LNCAP (cell line): ENCODE measurements at regions not wholly inside any gene's neighbourhood (a gene's known extent, or its start where the extent isn't known, plus 50 kb on each side); places are given as distances from the start of the nearest gene placed in this dataset.

Experiments used
- TF ChIP-seq, protein P1 (sequence below): fragments of 450-650 bp; IDR thresholded peaks from 2 replicates; pipeline ENCODE4 v1.5.1; 2017; ENCODE audit warnings: mild to moderate bottlenecking

DNA sequence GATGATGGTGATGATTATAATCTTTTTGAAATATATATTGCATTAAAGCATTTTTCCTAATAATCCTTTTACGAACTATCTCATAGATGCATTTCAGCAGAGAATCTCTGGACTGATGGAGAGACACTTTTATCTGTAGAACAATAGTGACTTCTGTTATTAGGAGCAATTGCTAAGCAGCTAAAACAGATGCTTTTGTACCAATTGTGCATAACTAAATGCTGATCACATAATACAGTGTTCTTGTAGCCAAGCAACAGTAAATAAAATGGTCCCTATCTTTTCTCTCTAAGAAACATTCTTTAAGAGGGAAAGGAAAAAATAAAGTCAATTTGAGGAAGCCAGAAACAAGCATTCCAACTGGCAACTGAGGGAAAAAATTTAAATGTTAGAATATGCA, 405.8 kb upstream of the GOLIM4 start:
- TF ChIP-seq, protein P1, sequence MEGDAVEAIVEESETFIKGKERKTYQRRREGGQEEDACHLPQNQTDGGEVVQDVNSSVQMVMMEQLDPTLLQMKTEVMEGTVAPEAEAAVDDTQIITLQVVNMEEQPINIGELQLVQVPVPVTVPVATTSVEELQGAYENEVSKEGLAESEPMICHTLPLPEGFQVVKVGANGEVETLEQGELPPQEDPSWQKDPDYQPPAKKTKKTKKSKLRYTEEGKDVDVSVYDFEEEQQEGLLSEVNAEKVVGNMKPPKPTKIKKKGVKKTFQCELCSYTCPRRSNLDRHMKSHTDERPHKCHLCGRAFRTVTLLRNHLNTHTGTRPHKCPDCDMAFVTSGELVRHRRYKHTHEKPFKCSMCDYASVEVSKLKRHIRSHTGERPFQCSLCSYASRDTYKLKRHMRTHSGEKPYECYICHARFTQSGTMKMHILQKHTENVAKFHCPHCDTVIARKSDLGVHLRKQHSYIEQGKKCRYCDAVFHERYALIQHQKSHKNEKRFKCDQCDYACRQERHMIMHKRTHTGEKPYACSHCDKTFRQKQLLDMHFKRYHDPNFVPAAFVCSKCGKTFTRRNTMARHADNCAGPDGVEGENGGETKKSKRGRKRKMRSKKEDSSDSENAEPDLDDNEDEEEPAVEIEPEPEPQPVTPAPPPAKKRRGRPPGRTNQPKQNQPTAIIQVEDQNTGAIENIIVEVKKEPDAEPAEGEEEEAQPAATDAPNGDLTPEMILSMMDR = no peak

DNA sequence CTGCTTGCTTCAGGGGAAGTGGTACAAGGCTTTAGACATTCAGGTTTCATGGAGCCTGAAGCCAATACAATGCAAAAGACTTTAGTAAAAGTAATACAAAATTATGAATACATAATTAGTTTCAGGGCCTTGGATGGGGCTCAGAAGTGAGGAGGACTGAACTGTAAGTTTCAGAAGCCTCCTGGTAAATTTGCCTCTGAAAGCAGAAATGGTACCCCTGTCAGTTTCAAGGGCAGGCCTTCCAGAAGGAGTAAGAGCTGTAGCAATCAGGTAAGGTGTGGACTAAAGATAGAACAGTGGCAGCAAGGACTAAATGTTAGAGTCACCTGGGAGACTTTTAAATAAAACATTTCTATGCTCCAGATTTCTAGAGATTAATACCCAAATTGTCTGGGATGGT, 402.5 kb upstream of the GOLIM4 start:
- TF ChIP-seq, protein P1 = no peak

DNA sequence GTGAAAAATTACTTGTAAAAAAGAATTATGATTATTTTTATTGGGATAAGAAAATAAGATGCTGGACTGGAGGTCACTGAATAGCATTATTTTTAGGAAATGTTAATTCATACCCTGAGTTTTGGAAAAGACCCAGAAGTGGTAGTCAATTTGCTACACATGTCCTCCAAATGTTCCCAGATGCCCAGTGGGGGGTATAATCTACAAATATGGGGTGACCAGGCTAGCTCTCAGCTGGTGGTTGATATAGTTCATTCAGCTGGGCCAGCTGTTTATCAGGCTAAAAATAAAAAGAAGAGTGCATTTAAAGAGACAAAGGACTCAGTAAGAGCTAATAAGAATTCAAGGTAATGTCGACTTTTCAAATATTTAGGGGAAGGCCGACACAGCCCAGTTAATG, 402.0 kb upstream of the GOLIM4 start:
- TF ChIP-seq, protein P1 = no peak

DNA sequence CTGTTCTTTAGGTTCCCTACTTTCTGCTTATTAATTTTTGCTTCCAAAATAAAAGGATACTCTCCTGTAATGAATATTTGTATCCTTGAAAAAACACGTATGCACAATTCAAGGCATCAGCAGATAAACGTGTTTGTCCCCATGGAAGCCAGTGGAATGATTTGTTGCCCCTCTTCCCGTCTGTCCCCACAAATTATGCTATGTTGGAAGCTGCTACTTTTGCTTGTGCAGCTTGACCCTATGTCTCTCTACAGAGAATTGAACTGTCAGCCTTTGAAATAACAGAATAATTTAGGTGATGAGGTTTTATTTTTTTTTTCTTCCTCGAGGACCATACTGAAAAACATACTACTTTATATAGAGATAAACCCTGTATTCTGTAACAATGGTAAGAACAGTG, 401.5 kb upstream of the GOLIM4 start:
- TF ChIP-seq, protein P1 = no peak

DNA sequence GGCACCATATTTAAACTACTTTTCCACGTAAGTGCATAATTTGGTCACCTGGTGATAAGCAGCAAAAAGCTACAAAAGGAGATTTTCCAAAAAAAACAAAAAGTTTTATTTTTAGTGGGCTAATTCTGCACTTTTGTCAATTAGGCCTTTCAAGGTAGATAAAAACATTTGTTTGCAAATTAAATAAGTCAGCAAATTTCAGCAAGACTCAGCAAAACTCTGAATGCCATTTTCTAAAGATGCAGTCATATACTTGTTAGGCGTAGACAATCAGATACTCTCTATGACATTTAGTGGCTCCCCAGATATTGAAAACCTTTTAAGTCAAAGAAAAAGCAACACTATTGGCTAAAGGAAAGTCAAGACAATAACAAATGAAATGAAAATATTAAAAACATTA, 400.2 kb upstream of the GOLIM4 start:
- TF ChIP-seq, protein P1 = no peak

DNA sequence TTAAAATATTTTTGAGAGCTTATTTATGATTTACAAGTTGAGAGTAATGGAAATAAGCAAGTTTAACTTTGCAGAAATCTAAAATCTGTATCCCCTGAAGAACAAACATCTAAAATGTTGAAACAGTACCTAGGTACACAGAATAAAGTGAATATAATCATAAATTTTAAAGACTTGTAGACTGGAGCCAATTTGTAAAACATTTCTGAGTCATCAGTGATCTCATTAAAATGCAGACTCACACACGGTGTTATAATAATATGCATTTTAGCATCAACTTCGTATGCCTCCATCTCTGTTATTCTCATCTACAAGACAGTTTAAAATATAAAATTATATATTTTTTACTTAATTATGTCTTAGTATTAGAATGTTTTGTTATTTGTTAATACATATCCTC, 399.5 kb upstream of the GOLIM4 start:
- TF ChIP-seq, protein P1 = no peak

DNA sequence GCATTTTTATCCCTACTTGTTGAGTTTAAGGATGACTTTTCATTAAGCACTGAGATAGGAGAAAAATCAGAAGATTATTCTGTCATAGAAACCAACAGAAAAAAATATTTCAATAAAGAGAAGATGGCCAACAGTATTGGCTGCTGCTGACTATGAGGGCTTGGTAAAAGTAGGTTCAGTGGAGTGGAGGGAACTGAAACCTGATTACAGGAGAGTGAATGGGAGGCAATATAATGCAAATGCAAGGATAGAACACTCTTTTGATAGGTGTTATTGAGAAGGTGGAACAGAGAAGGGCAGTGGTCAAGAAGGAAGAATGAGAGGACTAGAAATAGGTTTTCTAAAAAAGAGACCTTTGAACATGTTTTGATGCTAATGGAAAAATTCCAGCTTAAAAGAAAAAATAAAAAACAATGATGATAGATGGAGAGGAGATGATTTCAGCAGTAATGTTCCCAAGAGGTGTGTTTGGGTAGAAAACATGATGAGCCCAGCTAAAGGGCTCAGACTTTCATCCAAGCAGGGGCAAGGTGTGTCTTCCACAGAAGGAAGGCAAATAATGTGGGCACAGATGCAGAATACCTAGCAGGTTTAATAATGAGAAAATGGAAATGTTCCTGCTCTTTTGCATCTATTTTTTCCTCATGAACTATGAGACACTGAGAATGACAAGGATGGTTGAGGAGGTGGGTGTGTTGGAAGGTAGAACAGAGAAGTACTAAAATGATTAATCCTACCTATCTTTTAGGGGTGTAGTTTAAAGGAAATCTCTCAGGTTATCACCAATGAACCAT, 397.9 kb upstream of the GOLIM4 start:
- TF ChIP-seq, protein P1 = no peak

DNA sequence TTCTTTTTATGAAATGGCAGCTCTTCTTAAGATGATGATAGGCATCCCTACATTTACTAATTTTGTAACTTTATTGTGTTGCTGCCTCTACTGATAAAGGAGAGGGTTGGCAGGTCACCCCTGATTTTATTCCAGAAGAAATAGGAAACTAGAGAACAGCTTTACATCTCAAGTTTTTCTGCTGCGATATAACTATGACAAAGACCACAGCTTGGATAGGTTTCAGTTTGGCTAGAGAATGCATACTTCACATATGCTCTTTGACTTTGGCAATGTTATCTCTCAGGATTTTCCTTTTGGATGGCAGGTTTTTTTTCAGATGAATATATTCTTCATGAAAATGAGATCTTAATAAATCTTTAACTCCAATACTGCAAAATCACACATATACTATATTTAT, 395.3 kb upstream of the GOLIM4 start:
- TF ChIP-seq, protein P1 = no peak
